HCT116 (cell line): ENCODE measurements at regions not wholly inside any gene's neighbourhood (a gene's known extent, or its start where the extent isn't known, plus 50 kb on each side); places are given as distances from the start of the nearest gene placed in this dataset.

ENCODE experiments used
- ATAC-seq: fragments of 200-7000 bp; cut with Tn5 transposase; 2 replicates; pipeline ENCODE4 v1.9.1; 2020; ENCODE audit warnings: mild to moderate bottlenecking, moderate library complexity
- BruUV-seq: library from RNA; stranded (reverse); fragments of 400-500 nt; replicated peaks from 2 replicates; lab custom pipeline; 2021; lab: Mats Ljungman, UMichigan
- CTCF ChIA-PET: fragments of 300-600 bp; sonication (Branson Sonifier 250); formaldehyde crosslinking; loops from one replicate; lab custom pipeline; 2021; ENCODE audit warnings: antibody characterized with exemption; lab: Charles Lee
- POLR2A ChIA-PET: fragments of 300-600, 350-600 bp; sonication (Branson Sonifier 250); formaldehyde crosslinking; loops from one replicate; lab custom pipeline; 2021; ENCODE audit warnings: antibody characterized with exemption; lab: Charles Lee
- RAD21 ChIA-PET, 2 experiments: fragments of 300-600 bp; sonication (Branson Sonifier 250); formaldehyde crosslinking; loops; one replicate each; lab custom pipeline; 2023; ENCODE audit warnings: low total read pairs in 2 of 2; ENCODE audit not compliant: uncharacterized antibody in 2 of 2, unreplicated experiment in 2 of 2, low non-redundant PET in 1 of 2; lab: Charles Lee
- DNase-seq: peaks from one replicate; pipeline ENCODE4 v3.0.0-alpha.2; 2010; ENCODE audit warnings: low read depth, low spot score
- H2AFZ ChIP-seq: fragments of 200-600 bp; shearing (Covaris generic), sonication (generic); 2 replicates; pipeline ENCODE4 v1.6.1; 2017; ENCODE audit warnings: low read depth, mixed run types, mixed read lengths, antibody characterized with exemption, low read length; ENCODE audit not compliant: poor library complexity, severe bottlenecking
- H3K27ac ChIP-seq: 2 replicates; pipeline ENCODE4 v1.5.1; 2012; ENCODE audit warnings: low read depth, low read length
- H3K27me3 ChIP-seq: fragments of 200-600 bp; sonication (generic); 2 replicates; pipeline ENCODE4 v1.6.1; 2016; ENCODE audit warnings: mixed run types, low read length, mixed read lengths; ENCODE audit not compliant: insufficient read depth
- H3K36me3 ChIP-seq, 2 experiments: fragments of 200-500 bp in 1 of 2; fragments of 200-600 bp in 1 of 2; sonication (Bioruptor generic) in 1 of 2; sonication (generic) in 1 of 2; 2 replicates each; pipeline versions ENCODE4 v1.5.1 to v1.6.1; 2014 to 2016; ENCODE audit warnings: low read length in 2 of 2, inconsistent platforms in 1 of 2, mixed read lengths in 1 of 2, mixed run types in 1 of 2; ENCODE audit not compliant: insufficient read depth in 2 of 2, control insufficient read depth in 1 of 2
- H3K4me1 ChIP-seq, 2 experiments: fragments of 200-600 bp in 1 of 2; sonication (generic) in 1 of 2; 2 replicates each; pipeline versions ENCODE4 v1.5.1 to v1.6.1; 2012 to 2017; ENCODE audit warnings: low read length in 2 of 2, inconsistent platforms in 1 of 2, mild to moderate bottlenecking in 1 of 2, mixed read lengths in 1 of 2, mixed run types in 1 of 2, moderate library complexity in 1 of 2; ENCODE audit not compliant: insufficient read depth in 2 of 2, control insufficient read depth in 1 of 2
- H3K4me2 ChIP-seq: fragments of 200-600 bp; sonication (generic); 2 replicates; pipeline ENCODE4 v1.6.1; 2017; ENCODE audit warnings: mixed run types, low read length, mixed read lengths
- H3K4me3 ChIP-seq, 2 experiments: fragments of 200-600 bp in 1 of 2; sonication (generic) in 1 of 2; replicated peaks in 1 of 2; 2 replicates each; pipeline ENCODE4 v1.5.1; 2011 to 2016; ENCODE audit warnings: low read length in 2 of 2, control low read depth in 1 of 2, low read depth in 1 of 2, mild to moderate bottlenecking in 1 of 2, mixed read lengths in 1 of 2, mixed run types in 1 of 2
- H3K79me2 ChIP-seq: fragments of 200-600 bp; sonication (generic); 2 replicates; pipeline ENCODE4 v1.6.1; 2017; ENCODE audit warnings: mild to moderate bottlenecking, mixed run types, low read length, moderate library complexity, mixed read lengths; ENCODE audit not compliant: insufficient read depth
- H3K9ac ChIP-seq: fragments of 200-600 bp; sonication (generic); 2 replicates; pipeline ENCODE4 v1.6.1; 2016; ENCODE audit warnings: low read length, mixed read lengths
- H3K9me2 ChIP-seq: fragments of 200-600 bp; sonication (generic), shearing (Covaris generic); 2 replicates; pipeline ENCODE4 v1.6.1; 2017; ENCODE audit warnings: mixed run types, mild to moderate bottlenecking, moderate library complexity; ENCODE audit not compliant: insufficient read depth
- H3K9me3 ChIP-seq, 2 experiments: fragments of 200-500 bp in 1 of 2; fragments of 200-600 bp in 1 of 2; sonication (Bioruptor generic) in 1 of 2; sonication (generic) in 1 of 2; 2 replicates each; pipeline ENCODE4 v1.6.1; 2014 to 2017; ENCODE audit warnings: low read length in 2 of 2, mixed read lengths in 2 of 2, inconsistent platforms in 1 of 2, low read depth in 1 of 2, mild to moderate bottlenecking in 1 of 2, mixed run types in 1 of 2, moderate library complexity in 1 of 2; ENCODE audit not compliant: control insufficient read depth in 1 of 2, insufficient read depth in 1 of 2
- H4K20me1 ChIP-seq: fragments of 200-600 bp; sonication (generic), shearing (Covaris generic); 2 replicates; pipeline ENCODE4 v1.6.1; 2017; ENCODE audit warnings: mixed run types, mild to moderate bottlenecking, moderate library complexity; ENCODE audit not compliant: insufficient read depth
- ATF3 ChIP-seq: IDR thresholded peaks from 2 replicates; pipeline ENCODE4 v1.6.1; 2012
- CBX3 ChIP-seq: IDR thresholded peaks from 2 replicates; pipeline ENCODE4 v1.6.1; 2012; ENCODE audit warnings: low read depth
- CEBPB ChIP-seq: IDR thresholded peaks from 2 replicates; pipeline ENCODE4 v1.6.1; 2012; ENCODE audit warnings: low read depth
- ELF1 ChIP-seq: IDR thresholded peaks from 2 replicates; pipeline ENCODE4 v1.6.1; 2012; ENCODE audit warnings: low read depth, borderline replicate concordance
- EZH2 ChIP-seq: fragments of 200-600 bp; sonication (generic); IDR thresholded peaks from 2 replicates; pipeline ENCODE4 v1.6.1; 2017; ENCODE audit warnings: antibody characterized with exemption, mixed run types
- EZH2phosphoT487 ChIP-seq: fragments of 200-600 bp; IDR thresholded peaks from 2 replicates; pipeline ENCODE4 v1.6.1; 2018; ENCODE audit warnings: antibody characterized with exemption, borderline replicate concordance
- FOSL1 ChIP-seq: IDR thresholded peaks from 2 replicates; pipeline ENCODE4 v1.6.1; 2012; ENCODE audit warnings: low read depth
- MAX ChIP-seq: IDR thresholded peaks from 2 replicates; pipeline ENCODE4 v1.6.1; 2012
- POLR2AphosphoS5 ChIP-seq: IDR thresholded peaks from 2 replicates; pipeline ENCODE4 v1.6.1; 2011; ENCODE audit warnings: mild to moderate bottlenecking, low read depth, low read length, moderate library complexity
- RAD21 ChIP-seq: IDR thresholded peaks from 2 replicates; pipeline ENCODE4 v1.6.1; 2012; ENCODE audit warnings: low read depth, mild to moderate bottlenecking
- SIN3A ChIP-seq: IDR thresholded peaks from 2 replicates; pipeline ENCODE4 v1.6.1; 2012; ENCODE audit warnings: low read depth
- SP1 ChIP-seq: IDR thresholded peaks from 2 replicates; pipeline ENCODE4 v1.6.1; 2012; ENCODE audit warnings: low read depth
- SRF ChIP-seq: IDR thresholded peaks from 2 replicates; pipeline ENCODE4 v1.6.1; 2012; ENCODE audit warnings: low read depth
- ZBTB33 ChIP-seq: IDR thresholded peaks from 2 replicates; pipeline ENCODE4 v1.6.1; 2011; ENCODE audit warnings: mild to moderate bottlenecking, low read length, moderate library complexity; ENCODE audit not compliant: insufficient replicate concordance; ENCODE audit errors: extremely low read depth
- ZNF274 ChIP-seq: fragments of 200-500 bp; sonication (Bioruptor generic); IDR thresholded peaks from 2 replicates; pipeline ENCODE4 v1.6.1; 2014; ENCODE audit warnings: mild to moderate bottlenecking, low read depth, low read length, inconsistent platforms
- intact Hi-C: fragments of 100-400 bp; cut with micrococcal nuclease; formaldehyde crosslinking; loops from 2 replicates; pipeline ENCODE4 v1.10.0; 2022
- TF ChIP-seq, protein P1 (sequence below): IDR thresholded peaks from 2 replicates; pipeline ENCODE4 v1.6.1; 2012; ENCODE audit warnings: low read depth
- TF ChIP-seq, protein P2 (sequence below), 3 experiments: fragments of 200-600 bp in 1 of 3; sonication (generic) in 1 of 3; IDR thresholded peaks in 2 of 3; conservative IDR thresholded peaks in 1 of 3; 2 replicates each; pipeline ENCODE4 v1.5.1; 2012 to 2017; ENCODE audit warnings: low read depth in 2 of 3, low read length in 2 of 3, antibody characterized with exemption in 1 of 3, borderline replicate concordance in 1 of 3, control low read depth in 1 of 3, mild to moderate bottlenecking in 1 of 3, mixed read lengths in 1 of 3, mixed run types in 1 of 3, moderate library complexity in 1 of 3; ENCODE audit not compliant: insufficient read depth in 1 of 3

DNA sequence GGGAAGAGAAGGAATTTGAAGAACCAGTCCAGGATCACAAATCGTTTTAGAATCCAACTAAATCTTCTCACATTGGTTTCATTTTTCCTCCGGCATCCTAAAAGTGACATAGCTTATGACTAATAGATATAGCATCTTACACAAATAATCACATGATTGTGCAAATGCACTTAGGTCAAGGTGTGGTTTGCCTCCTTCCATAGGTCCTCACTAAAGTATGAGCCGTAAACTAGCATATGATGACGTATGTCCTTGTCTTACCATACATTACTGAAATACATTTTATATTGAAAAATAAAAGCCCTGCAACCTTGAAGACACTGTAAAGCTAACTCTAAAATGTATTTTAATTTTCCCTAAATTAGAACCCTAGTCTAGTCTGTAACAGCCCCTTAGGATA lies 362.7 kb upstream of the ADAMTS16 start:
- ATAC-seq (no peak), DNase-seq (no peak)
- ChIA-PET RAD21 (no interaction called here), CTCF (no interaction called here), POLR2A (no interaction called here)
- TF ChIP-seq FOSL1: no peak
- no peak for TF ChIP-seq SRF
- TF ChIP-seq, protein P1, sequence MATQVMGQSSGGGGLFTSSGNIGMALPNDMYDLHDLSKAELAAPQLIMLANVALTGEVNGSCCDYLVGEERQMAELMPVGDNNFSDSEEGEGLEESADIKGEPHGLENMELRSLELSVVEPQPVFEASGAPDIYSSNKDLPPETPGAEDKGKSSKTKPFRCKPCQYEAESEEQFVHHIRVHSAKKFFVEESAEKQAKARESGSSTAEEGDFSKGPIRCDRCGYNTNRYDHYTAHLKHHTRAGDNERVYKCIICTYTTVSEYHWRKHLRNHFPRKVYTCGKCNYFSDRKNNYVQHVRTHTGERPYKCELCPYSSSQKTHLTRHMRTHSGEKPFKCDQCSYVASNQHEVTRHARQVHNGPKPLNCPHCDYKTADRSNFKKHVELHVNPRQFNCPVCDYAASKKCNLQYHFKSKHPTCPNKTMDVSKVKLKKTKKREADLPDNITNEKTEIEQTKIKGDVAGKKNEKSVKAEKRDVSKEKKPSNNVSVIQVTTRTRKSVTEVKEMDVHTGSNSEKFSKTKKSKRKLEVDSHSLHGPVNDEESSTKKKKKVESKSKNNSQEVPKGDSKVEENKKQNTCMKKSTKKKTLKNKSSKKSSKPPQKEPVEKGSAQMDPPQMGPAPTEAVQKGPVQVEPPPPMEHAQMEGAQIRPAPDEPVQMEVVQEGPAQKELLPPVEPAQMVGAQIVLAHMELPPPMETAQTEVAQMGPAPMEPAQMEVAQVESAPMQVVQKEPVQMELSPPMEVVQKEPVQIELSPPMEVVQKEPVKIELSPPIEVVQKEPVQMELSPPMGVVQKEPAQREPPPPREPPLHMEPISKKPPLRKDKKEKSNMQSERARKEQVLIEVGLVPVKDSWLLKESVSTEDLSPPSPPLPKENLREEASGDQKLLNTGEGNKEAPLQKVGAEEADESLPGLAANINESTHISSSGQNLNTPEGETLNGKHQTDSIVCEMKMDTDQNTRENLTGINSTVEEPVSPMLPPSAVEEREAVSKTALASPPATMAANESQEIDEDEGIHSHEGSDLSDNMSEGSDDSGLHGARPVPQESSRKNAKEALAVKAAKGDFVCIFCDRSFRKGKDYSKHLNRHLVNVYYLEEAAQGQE: no peak
- TF ChIP-seq SIN3A: no peak
- no peak for TF ChIP-seq ZBTB33
- no peak for TF ChIP-seq SP1
- TF ChIP-seq ATF3: no peak
- TF ChIP-seq ELF1: no peak
- TF ChIP-seq, protein P2, sequence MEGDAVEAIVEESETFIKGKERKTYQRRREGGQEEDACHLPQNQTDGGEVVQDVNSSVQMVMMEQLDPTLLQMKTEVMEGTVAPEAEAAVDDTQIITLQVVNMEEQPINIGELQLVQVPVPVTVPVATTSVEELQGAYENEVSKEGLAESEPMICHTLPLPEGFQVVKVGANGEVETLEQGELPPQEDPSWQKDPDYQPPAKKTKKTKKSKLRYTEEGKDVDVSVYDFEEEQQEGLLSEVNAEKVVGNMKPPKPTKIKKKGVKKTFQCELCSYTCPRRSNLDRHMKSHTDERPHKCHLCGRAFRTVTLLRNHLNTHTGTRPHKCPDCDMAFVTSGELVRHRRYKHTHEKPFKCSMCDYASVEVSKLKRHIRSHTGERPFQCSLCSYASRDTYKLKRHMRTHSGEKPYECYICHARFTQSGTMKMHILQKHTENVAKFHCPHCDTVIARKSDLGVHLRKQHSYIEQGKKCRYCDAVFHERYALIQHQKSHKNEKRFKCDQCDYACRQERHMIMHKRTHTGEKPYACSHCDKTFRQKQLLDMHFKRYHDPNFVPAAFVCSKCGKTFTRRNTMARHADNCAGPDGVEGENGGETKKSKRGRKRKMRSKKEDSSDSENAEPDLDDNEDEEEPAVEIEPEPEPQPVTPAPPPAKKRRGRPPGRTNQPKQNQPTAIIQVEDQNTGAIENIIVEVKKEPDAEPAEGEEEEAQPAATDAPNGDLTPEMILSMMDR (IDR thresholded peaks at IDR 0.05 in 2 of 3, conservative IDR thresholded peaks at IDR 0.05 in 1 of 3; ENCODE audit: borderline replicate concordance in 1 of 3, insufficient read depth in 1 of 3, low read depth in 2 of 3, low read length in 2 of 3): no peak
- TF ChIP-seq RAD21: no peak
- no peak for TF ChIP-seq CBX3
- TF ChIP-seq ZNF274: no peak
- no peak for TF ChIP-seq EZH2
- no peak for TF ChIP-seq POLR2AphosphoS5
- TF ChIP-seq MAX: no peak
- no peak for TF ChIP-seq EZH2phosphoT487
- no peak for TF ChIP-seq CEBPB
- peaks cover 10 to 17% of the 10 kb centered on the region in 2 experiments; a peak in 2 of 4 replicates for H3K9me3 ChIP-seq
- intact Hi-C loops: no loop called here
- H3K4me3 ChIP-seq: no peak overlapping the region
- H3K9me2 ChIP-seq: no peaks in the 10 kb centered on the region
- no peaks in the 10 kb centered on the region for H4K20me1 ChIP-seq
- BruUV-seq: no TSS peak
- no peak overlapping the region for H3K27ac ChIP-seq
- H3K27me3 ChIP-seq: no peaks in the 10 kb centered on the region
- H2AFZ ChIP-seq: no peak overlapping the region
- no peaks in the 10 kb centered on the region for H3K79me2 ChIP-seq
- H3K4me1 ChIP-seq: no peaks in the 10 kb centered on the region
- H3K36me3 ChIP-seq: no peaks in the 10 kb centered on the region
- no peak overlapping the region for H3K4me2 ChIP-seq
- H3K9ac ChIP-seq: no peak overlapping the region
